ENCODE measurements at regions not wholly inside any gene's neighbourhood (a gene's known extent, or its start where the extent isn't known, plus 50 kb on each side); places are given as distances from the start of the nearest gene placed in this dataset.

GRCh38 chr2:17257189-17257909 is 260.9 kb downstream of the RAD51AP2 start:
- TF ChIP-seq, protein P1, sequence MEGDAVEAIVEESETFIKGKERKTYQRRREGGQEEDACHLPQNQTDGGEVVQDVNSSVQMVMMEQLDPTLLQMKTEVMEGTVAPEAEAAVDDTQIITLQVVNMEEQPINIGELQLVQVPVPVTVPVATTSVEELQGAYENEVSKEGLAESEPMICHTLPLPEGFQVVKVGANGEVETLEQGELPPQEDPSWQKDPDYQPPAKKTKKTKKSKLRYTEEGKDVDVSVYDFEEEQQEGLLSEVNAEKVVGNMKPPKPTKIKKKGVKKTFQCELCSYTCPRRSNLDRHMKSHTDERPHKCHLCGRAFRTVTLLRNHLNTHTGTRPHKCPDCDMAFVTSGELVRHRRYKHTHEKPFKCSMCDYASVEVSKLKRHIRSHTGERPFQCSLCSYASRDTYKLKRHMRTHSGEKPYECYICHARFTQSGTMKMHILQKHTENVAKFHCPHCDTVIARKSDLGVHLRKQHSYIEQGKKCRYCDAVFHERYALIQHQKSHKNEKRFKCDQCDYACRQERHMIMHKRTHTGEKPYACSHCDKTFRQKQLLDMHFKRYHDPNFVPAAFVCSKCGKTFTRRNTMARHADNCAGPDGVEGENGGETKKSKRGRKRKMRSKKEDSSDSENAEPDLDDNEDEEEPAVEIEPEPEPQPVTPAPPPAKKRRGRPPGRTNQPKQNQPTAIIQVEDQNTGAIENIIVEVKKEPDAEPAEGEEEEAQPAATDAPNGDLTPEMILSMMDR (IDR thresholded peaks at IDR 0.05; ENCODE audit: poor library complexity) = no peak
- TF ChIP-seq EZH2phosphoT487 (IDR thresholded peaks at IDR 0.05; ENCODE audit: low read depth, severe bottlenecking, unreplicated experiment) = no peak

Data from hepatocyte (in vitro differentiated cells).